HG03378 (cell line): ENCODE measurements at regions not wholly inside any gene's neighbourhood (a gene's known extent, or its start where the extent isn't known, plus 50 kb on each side); places are given as distances from the start of the nearest gene placed in this dataset.

Source experiments
- ATAC-seq: cut with Tn5 transposase; IDR thresholded peaks from one replicate; pipeline ENCODE4 v1.9.1; 2021; ENCODE audit warnings: mild to moderate bottlenecking, moderate library complexity; ENCODE audit not compliant: unreplicated experiment

DNA sequence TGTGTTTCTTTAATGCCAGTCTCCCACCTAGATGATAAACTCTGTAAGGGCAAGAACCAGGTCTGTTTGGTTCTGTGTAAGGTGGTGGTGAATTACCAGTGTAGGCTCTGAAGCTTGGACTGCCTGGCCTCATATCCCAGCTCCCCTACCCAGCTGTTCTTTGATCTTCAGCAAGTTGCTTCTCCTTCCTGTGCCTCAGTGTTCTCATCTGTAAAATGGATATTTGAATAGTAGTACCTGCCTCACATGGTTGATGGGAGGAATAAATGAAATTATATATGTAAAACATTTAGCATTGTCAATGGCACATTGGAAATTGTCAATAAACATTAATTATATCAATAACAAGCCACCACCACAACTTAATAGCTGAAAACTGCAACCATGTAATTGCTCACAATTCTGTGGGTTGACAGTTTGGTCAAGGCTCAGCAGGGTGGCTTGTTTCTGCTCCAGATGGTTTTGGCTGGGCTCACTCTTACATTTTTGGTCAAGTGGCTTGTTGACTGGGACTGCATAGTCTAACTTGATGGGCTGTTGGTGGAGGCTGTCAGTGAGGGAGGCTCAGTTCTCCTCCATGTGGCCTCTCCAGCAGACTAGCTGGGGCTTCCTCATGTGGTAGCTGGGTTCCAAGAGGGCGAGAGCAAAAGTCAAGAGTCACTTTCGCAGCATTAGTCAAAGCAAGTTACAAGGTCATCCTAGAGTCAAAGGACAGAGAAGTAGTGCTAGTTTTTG, 84.5 kb upstream of the DUSP5 start:
- no peak for ATAC-seq

DNA sequence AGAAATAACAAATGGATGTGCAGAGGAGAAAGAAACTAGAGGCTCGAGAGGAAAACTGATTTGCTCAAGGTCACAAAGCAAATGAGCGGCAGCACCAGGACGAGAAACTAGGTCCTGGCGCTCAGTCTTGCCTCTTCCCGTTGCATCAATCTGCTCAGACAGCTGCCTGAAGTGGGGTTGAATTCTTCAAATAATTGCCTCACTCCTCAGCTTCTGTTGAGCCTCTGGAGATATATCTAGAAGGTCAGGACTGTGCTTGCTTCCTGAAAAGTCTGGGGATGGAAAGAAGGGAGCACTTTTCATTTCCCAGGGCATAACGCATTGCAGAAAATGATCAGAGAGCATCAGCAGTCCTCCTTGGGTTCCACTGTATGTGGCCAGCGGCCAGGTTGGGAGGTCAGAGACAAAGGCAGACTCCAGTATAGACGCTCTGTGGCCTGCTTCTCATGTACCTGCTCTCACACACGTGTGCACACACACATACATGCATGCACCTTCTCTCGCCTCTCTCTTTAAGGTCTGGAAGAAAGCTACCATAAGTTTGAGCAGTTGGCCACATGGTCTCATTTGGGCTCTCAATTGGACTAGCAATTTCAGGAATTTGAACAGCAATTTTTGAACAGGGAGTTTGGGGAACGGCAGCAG, 83.7 kb upstream of the DUSP5 start:
- no peak for ATAC-seq

GRCh38 chr10:110414548-110415309, 83.0 kb upstream of the DUSP5 start:
- ATAC-seq, result peak; percentile 86

DNA sequence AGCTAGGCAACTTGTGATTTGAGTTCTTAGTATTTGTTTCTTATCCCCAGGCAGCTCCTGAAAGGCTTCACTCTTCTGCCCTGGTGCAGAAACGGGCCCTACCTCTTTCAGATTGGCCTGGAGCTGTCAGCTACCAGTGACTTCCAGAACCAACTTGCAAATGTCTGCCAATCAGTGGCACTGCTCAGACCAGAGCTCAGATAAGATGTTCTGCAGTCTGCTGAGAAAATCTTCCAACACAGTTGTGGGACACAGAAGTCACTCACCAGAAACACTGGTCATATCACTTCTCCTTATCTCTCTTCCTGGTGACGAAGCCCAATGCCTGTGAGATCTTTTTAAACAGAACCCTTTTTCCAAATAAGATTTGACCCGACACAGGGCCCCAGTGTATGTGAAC, 81.9 kb upstream of the DUSP5 start:
- no peak for ATAC-seq

GRCh38 chr10:110416776-110417711, 80.7 kb upstream of the DUSP5 start:
- ATAC-seq, result no peak

DNA sequence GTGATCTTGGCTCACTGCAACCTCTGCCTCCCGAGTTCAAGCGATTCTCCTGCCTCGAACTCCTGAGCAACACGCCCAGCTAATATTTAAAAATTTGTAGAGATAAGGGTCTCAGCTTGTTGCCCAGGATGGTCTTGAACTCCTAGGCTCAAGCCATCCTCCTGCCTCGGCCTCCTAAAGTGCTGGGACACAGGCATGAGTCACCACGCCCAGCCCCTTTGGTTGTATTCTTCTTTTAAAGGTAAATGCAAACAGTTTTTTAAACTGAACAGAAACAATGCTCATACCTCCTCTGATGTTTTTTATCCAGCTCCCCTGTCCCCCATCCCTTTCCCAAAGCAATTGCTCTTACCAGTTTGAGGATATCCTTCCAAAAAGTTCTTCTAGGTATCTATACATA, 79.5 kb upstream of the DUSP5 start:
- ATAC-seq, result no peak

DNA sequence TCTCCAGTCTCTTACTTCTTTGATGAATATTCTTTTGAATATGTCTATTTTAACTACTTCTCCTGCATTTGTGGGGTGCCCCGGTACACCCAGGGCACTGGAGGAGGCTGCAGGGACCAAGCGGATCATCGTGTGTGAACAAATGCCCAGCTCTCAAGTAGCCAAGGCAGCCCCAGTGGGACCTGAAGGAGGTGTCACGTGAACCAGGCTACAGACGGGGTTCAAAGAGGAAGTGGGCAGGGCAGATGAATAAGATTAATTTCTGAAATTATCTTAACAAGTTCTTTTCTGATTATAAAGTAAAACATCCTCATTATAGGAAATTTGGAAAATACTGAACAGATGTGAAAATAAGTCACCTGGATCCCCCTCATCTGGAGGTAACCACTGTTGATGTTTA, 78.4 kb upstream of the DUSP5 start:
- no peak for ATAC-seq

DNA sequence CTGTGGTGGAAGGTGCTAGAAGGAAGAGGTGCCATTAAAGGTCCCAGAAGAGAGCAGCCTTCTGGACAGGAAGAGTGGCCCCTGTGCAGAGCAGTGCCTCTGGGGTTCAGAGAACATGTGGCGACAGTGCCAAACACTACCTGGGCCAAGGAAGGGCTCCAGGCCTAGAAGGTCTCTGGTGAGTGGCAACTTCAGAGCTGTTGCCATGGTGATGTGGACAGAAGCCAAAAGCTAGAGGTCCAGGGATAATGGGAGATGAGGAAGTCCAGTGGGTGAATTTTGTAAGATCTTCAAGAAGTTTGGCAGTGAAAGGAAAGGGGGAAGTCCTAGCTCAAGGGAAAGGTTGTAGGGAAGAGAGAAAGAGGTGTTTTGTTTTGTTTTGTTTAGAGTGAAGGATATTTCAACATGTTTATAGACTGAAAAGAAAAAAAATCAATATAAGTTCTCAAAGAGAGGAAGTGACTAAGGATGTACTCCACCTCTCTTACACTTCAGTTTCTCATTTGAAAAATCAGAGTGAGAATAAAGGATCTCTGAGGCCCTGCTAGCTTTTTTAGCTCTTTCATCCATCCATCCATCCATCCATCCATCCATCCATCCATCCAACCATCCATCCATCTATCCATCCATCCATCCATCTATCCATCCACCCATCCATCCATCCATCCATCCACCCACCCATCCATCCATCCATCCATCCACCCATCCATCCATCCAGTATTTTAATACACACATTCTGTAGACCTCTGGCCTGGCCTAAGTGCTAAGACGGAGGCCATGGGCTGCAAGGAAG, 77.1 kb upstream of the DUSP5 start:
- no peak for ATAC-seq

DNA sequence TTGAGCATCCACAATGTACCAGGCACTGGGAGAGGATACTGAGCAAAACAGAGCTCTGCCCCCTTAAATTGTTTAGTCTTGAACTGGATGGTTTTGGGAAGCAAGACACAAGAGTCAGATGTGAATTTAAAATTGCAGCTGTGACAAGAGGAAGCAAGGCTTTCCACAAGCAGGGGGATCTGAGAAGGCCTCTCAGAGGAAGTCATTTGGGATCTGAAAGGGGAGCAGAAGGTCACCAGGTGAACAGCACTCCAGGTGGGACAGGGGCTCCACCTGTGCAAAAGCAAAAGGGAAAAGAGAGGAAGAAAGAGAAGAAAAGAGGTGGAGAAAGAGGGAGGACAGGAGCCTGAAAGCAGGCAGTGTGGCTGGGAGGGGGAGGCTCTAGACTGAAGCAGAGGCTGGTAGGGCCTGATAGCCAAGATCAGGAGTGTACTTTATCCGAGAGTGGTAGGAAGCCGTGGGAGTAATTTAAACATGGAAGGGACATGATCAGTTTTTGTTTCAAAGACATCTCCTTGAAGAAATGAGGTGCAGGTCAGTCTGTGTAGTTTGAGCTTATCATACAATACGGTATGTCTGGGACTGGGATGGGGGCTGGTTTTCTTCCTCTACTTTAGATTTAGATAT, 76.1 kb upstream of the DUSP5 start:
- ATAC-seq, result no peak

DNA sequence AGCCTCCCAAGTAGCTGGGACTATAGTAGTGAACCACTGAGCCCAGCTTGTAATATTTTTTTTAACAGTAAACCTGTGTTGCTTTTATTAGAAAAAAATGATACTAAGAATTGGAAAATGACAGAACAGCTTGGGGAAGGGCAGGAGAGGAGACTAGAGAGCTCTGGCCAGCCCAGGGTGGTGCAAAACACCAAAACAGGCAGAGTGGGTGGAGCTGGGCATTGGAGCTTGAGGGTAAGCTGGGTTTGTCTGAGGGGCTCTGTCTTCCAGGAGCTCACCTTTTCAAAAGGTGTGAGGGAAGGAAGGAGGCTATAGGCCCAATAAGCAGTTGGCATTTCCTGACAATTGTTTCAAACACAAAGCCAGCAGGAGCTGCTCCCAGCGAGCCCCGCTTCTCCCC, 75.2 kb upstream of the DUSP5 start:
- no peak for ATAC-seq

DNA sequence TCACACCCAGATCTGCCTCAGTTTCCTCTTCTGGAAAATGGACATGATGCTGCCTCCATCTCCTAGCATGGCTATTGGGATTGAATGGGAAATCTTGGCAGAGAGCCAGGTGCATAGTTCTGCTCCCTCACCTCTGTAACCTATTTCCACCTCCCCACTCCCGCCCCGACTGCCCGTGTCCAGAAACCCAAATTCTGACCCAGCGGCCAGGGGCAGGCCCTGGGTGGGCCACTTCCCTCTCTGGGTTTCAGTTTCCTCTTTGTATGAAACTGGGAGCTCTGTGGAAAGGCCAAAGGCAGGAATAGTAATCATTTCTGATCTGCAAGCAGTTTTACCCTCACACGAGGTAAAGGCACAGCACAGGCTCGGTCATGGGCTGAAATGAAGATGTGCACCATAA, 74.1 kb upstream of the DUSP5 start:
- ATAC-seq, result no peak

DNA sequence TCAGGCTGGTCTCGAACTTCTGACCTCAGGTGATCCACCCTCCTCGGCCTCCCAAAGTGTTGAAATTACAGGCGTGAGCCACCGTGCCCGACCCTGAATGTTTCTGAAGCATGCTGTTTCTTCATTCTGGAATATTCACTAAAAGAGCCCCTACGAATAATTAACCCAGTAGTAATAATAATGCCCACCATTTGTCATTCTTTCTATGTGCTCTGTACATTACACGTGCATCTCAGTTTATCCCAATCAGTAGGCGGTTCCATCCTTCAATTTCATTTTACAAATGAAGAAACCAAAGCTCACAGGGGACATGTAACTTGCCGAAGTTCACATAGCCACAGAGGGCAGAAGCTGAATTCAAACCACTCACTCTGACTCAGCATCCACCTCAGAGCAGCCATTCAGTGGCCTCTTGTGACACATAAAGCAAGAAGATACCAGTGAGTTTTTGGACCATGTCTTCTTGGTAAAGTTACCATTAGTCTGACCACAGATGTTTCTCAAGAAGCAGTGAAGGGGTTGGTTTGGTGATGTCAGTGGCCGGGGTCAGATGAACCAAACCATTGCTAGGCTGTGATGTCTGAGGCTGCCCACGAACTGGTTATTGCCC, 71.9 kb upstream of the DUSP5 start:
- peak; percentile 91 for ATAC-seq

GRCh38 chr10:110426294-110427181, 71.2 kb upstream of the DUSP5 start:
- ATAC-seq, result no peak

- no peak for ATAC-seq
Observed at GRCh38 chr10:110429301-110429700, 68.4 kb upstream of the DUSP5 start.

DNA sequence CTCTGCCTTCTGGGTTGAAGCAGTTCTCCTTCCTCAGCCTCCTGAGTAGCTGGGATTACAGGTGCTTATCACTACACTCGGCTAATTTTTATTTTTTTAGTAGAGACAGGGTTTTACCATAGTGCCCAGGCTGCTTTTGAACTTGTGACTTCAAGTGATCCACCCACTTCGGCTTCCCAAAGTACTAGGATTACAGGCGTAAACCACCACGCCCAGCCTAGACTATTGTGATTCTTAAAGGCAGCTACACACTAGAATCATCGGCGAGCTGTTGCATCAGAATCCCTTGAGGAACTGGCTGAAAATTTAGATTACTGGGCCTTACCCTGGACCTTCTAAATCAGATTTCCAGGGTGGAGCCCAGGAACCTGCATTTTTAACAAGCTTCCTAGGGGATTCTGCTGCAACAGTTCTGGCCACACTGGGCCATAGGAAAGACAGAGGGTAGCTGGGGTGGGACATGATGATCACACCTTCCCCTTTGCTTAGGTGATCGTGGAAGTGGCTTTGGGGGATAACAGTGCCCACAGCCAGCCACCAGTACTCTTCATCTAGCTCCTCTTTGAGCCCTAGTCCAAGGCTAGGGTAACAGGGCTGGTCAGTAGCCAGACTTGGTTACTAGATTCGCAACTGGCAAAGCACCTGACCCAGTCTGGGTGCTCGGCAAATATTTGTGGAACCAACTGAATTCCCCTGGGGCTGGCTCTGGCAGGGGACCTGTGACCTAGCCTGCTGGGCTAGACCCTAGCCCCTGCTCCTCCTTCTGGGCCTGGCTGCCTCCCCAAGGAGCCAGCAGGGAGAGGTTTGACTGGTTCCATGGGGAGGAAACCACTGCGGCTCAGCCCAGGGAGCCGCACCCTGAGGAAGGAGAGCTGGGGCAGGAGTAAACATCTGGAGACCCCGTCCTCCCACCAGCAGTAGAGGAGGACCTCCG, 67.1 kb upstream of the DUSP5 start:
- no peak for ATAC-seq

DNA sequence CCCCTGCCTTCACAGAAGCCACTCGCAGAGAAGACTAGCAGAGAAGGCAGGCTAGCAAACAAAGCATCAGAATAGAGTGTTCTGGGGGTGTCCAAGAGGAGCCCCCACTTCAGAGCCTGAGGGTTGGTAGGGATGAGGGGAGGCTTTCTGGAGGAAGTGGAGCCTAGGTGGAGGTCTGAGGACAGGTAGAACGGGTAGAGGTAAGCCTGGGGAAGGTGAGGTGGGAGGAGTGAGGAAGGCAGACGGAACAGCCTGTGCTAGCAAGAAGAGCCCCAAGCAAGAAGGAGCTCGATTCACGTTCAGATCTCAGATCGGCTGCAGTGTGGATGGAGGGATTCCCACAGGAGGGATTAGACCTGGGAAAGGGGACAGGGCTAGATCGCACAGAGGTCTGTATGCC, 66.0 kb upstream of the DUSP5 start:
- no peak for ATAC-seq

GRCh38 chr10:110432084-110432483, 65.6 kb upstream of the DUSP5 start:
- no peak for ATAC-seq
